OCI-LY7 (cell line): ENCODE measurements at regions not wholly inside any gene's neighbourhood (a gene's known extent, or its start where the extent isn't known, plus 50 kb on each side); places are given as distances from the start of the nearest gene placed in this dataset.

Experiments
- BruUV-seq: library from RNA; stranded (reverse); fragments of 400-500 nt; replicated peaks from 2 replicates; lab custom pipeline; 2021; lab: Mats Ljungman, UMichigan
- CTCF ChIA-PET: fragments of 300-600 bp; sonication (Branson Sonifier 250); formaldehyde crosslinking; loops from one replicate; lab custom pipeline; 2022; ENCODE audit warnings: antibody characterized with exemption; ENCODE audit not compliant: unreplicated experiment; lab: Charles Lee
- POLR2A ChIA-PET: fragments of 300-600 bp; sonication (Branson Sonifier 250); formaldehyde crosslinking; loops from one replicate; lab custom pipeline; 2022; ENCODE audit warnings: antibody characterized with exemption; lab: Charles Lee
- DNase-seq: peaks from one replicate; pipeline ENCODE4 v3.0.0-alpha.2; 2015; ENCODE audit warnings: low spot score
- H2AFZ ChIP-seq: fragments of 200-600 bp; sonication (generic), shearing (Covaris generic); 2 replicates; pipeline ENCODE4 v1.6.1; 2014; ENCODE audit warnings: mild to moderate bottlenecking, antibody characterized with exemption, low read length, moderate library complexity
- H3K27ac ChIP-seq: fragments of 200-600 bp; sonication (generic); 2 replicates; pipeline ENCODE4 v1.5.1; 2014; ENCODE audit warnings: mixed run types, low read depth, mild to moderate bottlenecking, moderate library complexity, low read length, inconsistent platforms; ENCODE audit not compliant: poor library complexity, severe bottlenecking
- H3K36me3 ChIP-seq: fragments of 200-600 bp; sonication (generic); 2 replicates; pipeline ENCODE4 v1.6.1; 2014; ENCODE audit warnings: mild to moderate bottlenecking, antibody characterized with exemption, low read length, moderate library complexity, mixed read lengths; ENCODE audit not compliant: insufficient read depth
- H3K4me1 ChIP-seq: fragments of 200-600 bp; sonication (generic); 2 replicates; pipeline ENCODE4 v1.5.1; 2014; ENCODE audit warnings: mild to moderate bottlenecking, low read length; ENCODE audit not compliant: insufficient read depth, poor library complexity, severe bottlenecking
- H3K4me2 ChIP-seq: fragments of 200-600 bp; sonication (generic); 2 replicates; pipeline ENCODE4 v1.6.1; 2014; ENCODE audit warnings: mild to moderate bottlenecking, low read length
- H3K4me3 ChIP-seq: fragments of 200-600 bp; sonication (generic); 2 replicates; pipeline ENCODE4 v1.5.1; 2014; ENCODE audit warnings: mild to moderate bottlenecking, low read depth, low read length; ENCODE audit not compliant: poor library complexity, severe bottlenecking
- H3K79me2 ChIP-seq: fragments of 200-600 bp; sonication (generic); 2 replicates; pipeline ENCODE4 v1.6.1; 2016; ENCODE audit warnings: low read depth, mild to moderate bottlenecking, low read length, moderate library complexity, mixed read lengths; ENCODE audit not compliant: insufficient read depth
- H3K9me2 ChIP-seq: fragments of 200-600 bp; sonication (generic); 2 replicates; pipeline ENCODE4 v1.6.1; 2016; ENCODE audit warnings: mild to moderate bottlenecking, low read length, mixed read lengths; ENCODE audit not compliant: insufficient read depth
- H3K9me3 ChIP-seq: fragments of 200-600 bp; sonication (generic); 2 replicates; pipeline ENCODE4 v1.6.1; 2014; ENCODE audit warnings: mild to moderate bottlenecking, mixed run types, low read length, mixed read lengths
- H4K20me1 ChIP-seq: fragments of 200-600 bp; sonication (generic); 2 replicates; pipeline ENCODE4 v1.6.1; 2014; ENCODE audit warnings: mild to moderate bottlenecking, antibody characterized with exemption, low read length, moderate library complexity, mixed read lengths; ENCODE audit not compliant: insufficient read depth
- CTCF ChIP-seq: fragments of 200-600 bp; sonication (generic); conservative IDR thresholded peaks from 2 replicates; pipeline ENCODE4 v1.5.1; 2014; ENCODE audit warnings: mild to moderate bottlenecking, antibody characterized with exemption, low read length, moderate library complexity, mixed read lengths
- EZH2phosphoT487 ChIP-seq: fragments of 200-600 bp; sonication (generic); IDR thresholded peaks from 2 replicates; pipeline ENCODE4 v1.6.1; 2018; ENCODE audit warnings: low read depth, borderline replicate concordance, mild to moderate bottlenecking, mixed run types, antibody characterized with exemption, low read length, moderate library complexity, mixed read lengths
- intact Hi-C: fragments of 100-400 bp; cut with micrococcal nuclease; formaldehyde crosslinking; loops from one replicate; pipeline ENCODE4 v1.10.0; 2022; ENCODE audit not compliant: unreplicated experiment

DNA sequence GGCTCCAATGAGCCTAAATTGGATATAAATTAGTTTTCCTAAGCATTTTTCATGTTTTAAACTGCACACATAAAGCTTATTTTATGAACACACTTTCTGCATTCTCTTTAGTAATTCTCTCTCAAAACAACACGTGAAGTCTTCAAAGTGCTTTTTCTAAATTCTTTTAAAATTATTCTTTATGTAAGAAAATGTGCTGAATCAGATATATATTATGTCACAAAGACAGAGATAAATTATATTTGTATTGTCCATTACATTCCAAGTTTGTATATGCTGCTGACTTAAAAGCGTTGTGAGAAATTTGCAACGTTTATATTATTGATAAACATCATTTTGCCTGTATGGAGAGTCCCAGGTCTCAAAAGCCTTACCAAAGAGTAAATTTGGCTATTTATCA is 465.2 kb downstream of the BCAT1 start:
- Histone ChIP-seq H3K27ac (no peak overlapping the region), H3K4me3 (no peak overlapping the region), H3K79me2 (no peaks in the 10 kb centered on the region), H3K36me3 (no peaks in the 10 kb centered on the region), H3K4me2 (no peak overlapping the region), H4K20me1 (no peaks in the 10 kb centered on the region), H3K9me2 (no peaks in the 10 kb centered on the region), H2AFZ (no peak overlapping the region), H3K4me1 (no peaks in the 10 kb centered on the region), H3K9me3 (no peaks in the 10 kb centered on the region)
- no TSS peak for BruUV-seq
- POLR2A ChIA-PET: no interaction called here
- no peak for TF ChIP-seq EZH2phosphoT487
- TF ChIP-seq CTCF: no peak
- CTCF ChIA-PET: no interaction called here
- DNase-seq: no peak
- intact Hi-C loops: no loop called here

- ChIA-PET POLR2A (no interaction called here), CTCF (no interaction called here)
- intact Hi-C loops: no loop called here
- H3K4me2 ChIP-seq: no peak overlapping the region
- DNase-seq: no peak
- H3K9me2 ChIP-seq: no peaks in the 10 kb centered on the region
- H4K20me1 ChIP-seq: no peaks in the 10 kb centered on the region
- H3K36me3 ChIP-seq: no peaks in the 10 kb centered on the region
- H3K79me2 ChIP-seq: no peaks in the 10 kb centered on the region
- no peak overlapping the region for H3K27ac ChIP-seq
- no peaks in the 10 kb centered on the region for H3K4me1 ChIP-seq
- H2AFZ ChIP-seq: no peak overlapping the region
- TF ChIP-seq CTCF: no peak
- no peak for TF ChIP-seq EZH2phosphoT487
- no TSS peak for BruUV-seq
- H3K9me3 ChIP-seq: no peaks in the 10 kb centered on the region
- no peak overlapping the region for H3K4me3 ChIP-seq
These were observed 465.9 kb downstream of the BCAT1 start for GRCh38 chr12:24482882-24483604.

DNA sequence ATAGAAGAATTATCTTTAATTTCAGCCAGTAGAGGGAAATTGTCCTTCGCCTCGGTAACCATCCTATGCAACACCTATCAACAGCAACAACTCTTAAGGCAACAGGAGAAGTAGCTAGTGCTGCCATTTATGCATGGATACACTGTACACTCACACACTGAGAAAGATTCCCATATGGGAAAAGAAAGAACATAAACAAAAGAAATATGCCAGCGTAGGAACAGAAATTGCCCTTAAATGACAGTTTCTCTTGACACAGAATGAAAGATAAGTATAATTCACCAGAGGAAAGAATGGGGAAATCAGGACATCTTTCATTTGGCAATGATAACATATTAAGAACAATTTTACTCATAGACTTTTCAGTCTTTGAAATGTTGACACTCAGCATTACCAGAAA is 466.9 kb downstream of the BCAT1 start:
- no peak overlapping the region for H3K4me2 ChIP-seq
- ChIA-PET CTCF (no interaction called here), POLR2A (interaction anchor here (0.7 kb wide), 1 partner anchor 344 kb away, joined by 3 read pairs; no protein-coding TSS in a partner anchor)
- H3K9me3 ChIP-seq: no peaks in the 10 kb centered on the region
- DNase-seq: no peak
- H3K36me3 ChIP-seq: no peaks in the 10 kb centered on the region
- no peaks in the 10 kb centered on the region for H3K79me2 ChIP-seq
- H3K4me1 ChIP-seq: no peaks in the 10 kb centered on the region
- intact Hi-C loops: no loop called here
- no peak overlapping the region for H2AFZ ChIP-seq
- no peaks in the 10 kb centered on the region for H3K9me2 ChIP-seq
- BruUV-seq: no TSS peak
- no peak overlapping the region for H3K27ac ChIP-seq
- H4K20me1 ChIP-seq: no peaks in the 10 kb centered on the region
- TF ChIP-seq CTCF: no peak
- TF ChIP-seq EZH2phosphoT487: no peak
- no peak overlapping the region for H3K4me3 ChIP-seq
